IPS-20b (cell line): ENCODE measurements at regions not wholly inside any gene's neighbourhood (a gene's known extent, or its start where the extent isn't known, plus 50 kb on each side); places are given as distances from the start of the nearest gene placed in this dataset.

Source experiments
- H3K27ac ChIP-seq: one replicate; pipeline ENCODE4 v1.5.1; 2013; ENCODE audit warnings: low read length
- H3K27me3 ChIP-seq: 2 replicates; pipeline ENCODE4 v1.6.1; 2013; ENCODE audit warnings: mild to moderate bottlenecking, low read length, inconsistent platforms; ENCODE audit not compliant: insufficient read depth
- H3K36me3 ChIP-seq: 2 replicates; pipeline ENCODE4 v1.6.1; 2013; ENCODE audit warnings: low read depth, mild to moderate bottlenecking, inconsistent platforms, low read length, moderate library complexity; ENCODE audit not compliant: insufficient read depth
- H3K4me1 ChIP-seq: 2 replicates; pipeline ENCODE4 v1.6.1; 2013; ENCODE audit warnings: mild to moderate bottlenecking, control low read depth, inconsistent platforms, low read length, moderate library complexity; ENCODE audit not compliant: insufficient read depth
- H3K4me3 ChIP-seq: 2 replicates; pipeline ENCODE4 v1.5.1; 2013; ENCODE audit warnings: mild to moderate bottlenecking, low read length, inconsistent platforms
- H3K9ac ChIP-seq: 2 replicates; pipeline ENCODE4 v1.6.1; 2013; ENCODE audit warnings: low read depth, mild to moderate bottlenecking, inconsistent platforms, low read length, moderate library complexity
- H3K9me3 ChIP-seq: 2 replicates; pipeline ENCODE4 v1.6.1; 2013; ENCODE audit warnings: mild to moderate bottlenecking, low read depth, low read length, inconsistent platforms; ENCODE audit not compliant: insufficient read depth

GRCh38 chr5:13328316-13328715 is 616.2 kb downstream of the DNAH5 start:
- no peaks in the 10 kb centered on the region for H3K27me3 ChIP-seq
- H3K9me3 ChIP-seq: no peaks in the 10 kb centered on the region
- H3K9ac ChIP-seq: no peak overlapping the region
- H3K4me3 ChIP-seq: no peak overlapping the region
- no peak overlapping the region for H3K27ac ChIP-seq
- no peaks in the 10 kb centered on the region for H3K36me3 ChIP-seq
- no peaks in the 10 kb centered on the region for H3K4me1 ChIP-seq

- H3K9me3 ChIP-seq: no peaks in the 10 kb centered on the region
- no peak overlapping the region for H3K4me3 ChIP-seq
- no peaks in the 10 kb centered on the region for H3K27me3 ChIP-seq
- no peaks in the 10 kb centered on the region for H3K36me3 ChIP-seq
- H3K4me1 ChIP-seq: no peaks in the 10 kb centered on the region
- H3K9ac ChIP-seq: no peak overlapping the region
- H3K27ac ChIP-seq: no peak overlapping the region
Observed at GRCh38 chr5:13325765-13326164, 618.7 kb downstream of the DNAH5 start.

GRCh38 chr5:13322769-13323168 is 621.7 kb downstream of the DNAH5 start:
- no peak overlapping the region for H3K27ac ChIP-seq
- H3K4me3 ChIP-seq: no peak overlapping the region
- no peak overlapping the region for H3K9ac ChIP-seq
- no peaks in the 10 kb centered on the region for H3K4me1 ChIP-seq
- no peaks in the 10 kb centered on the region for H3K27me3 ChIP-seq
- no peaks in the 10 kb centered on the region for H3K9me3 ChIP-seq
- no peaks in the 10 kb centered on the region for H3K36me3 ChIP-seq

- Histone ChIP-seq H3K9me3 (no peaks in the 10 kb centered on the region; the same call in 1 of the 2 replicates), H3K27ac (no peak overlapping the region), H3K27me3 (no peaks in the 10 kb centered on the region), H3K4me1 (0 out of 2 replicates have a peak, but pooled peaks cover 3% of the 10 kb centered on the region), H3K9ac (no peak overlapping the region), H3K36me3 (no peaks in the 10 kb centered on the region), H3K4me3 (no peak overlapping the region)
Observed at GRCh38 chr5:13317654-13318053, 626.8 kb downstream of the DNAH5 start.

DNA sequence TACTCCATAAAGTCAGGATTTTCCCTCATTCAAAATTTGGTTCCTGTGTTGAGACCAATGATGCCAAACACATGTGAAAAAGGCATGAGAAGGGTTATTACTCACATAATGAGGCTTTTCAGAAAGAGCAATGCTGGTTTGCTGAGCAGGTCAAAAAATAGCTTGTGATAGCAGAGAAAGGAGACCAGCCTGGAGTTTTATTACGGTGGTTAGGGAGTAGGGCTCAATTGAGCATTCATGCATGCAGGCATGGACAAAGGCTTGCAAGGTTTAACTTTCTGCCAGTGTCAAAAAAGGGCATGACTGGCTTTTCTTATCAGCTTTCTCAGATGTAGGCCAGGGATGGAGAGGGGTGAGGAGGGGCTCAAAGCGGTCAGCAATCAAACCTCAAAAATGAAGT is 628.3 kb downstream of the DNAH5 start:
- H3K9ac ChIP-seq: no peak overlapping the region
- H3K27ac ChIP-seq: no peak overlapping the region
- no peaks in the 10 kb centered on the region; the same call in 1 of the 2 replicates for H3K9me3 ChIP-seq
- no peaks in the 10 kb centered on the region for H3K27me3 ChIP-seq
- no peak overlapping the region for H3K4me3 ChIP-seq
- H3K4me1 ChIP-seq: 0 out of 2 replicates have a peak, but pooled peaks cover 3% of the 10 kb centered on the region
- no peaks in the 10 kb centered on the region for H3K36me3 ChIP-seq

DNA sequence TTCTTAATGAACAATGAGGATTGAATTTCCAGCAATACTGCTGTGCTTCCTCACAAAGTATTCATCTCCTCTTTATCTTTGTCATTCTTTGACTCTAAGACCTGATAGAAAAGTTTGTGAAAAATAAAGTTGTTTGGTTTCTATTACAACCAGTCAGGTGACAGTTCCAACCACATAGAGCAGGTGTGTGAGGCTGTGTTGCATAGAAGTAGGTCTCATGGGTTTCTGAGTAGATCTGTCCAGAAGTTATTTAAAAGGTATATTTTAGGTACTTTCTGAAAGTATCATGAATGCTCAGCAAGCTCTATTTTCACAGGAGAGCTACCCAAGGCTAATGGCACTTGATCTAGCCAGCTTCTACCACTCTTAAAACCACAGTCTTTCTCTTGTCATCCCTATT is 637.0 kb downstream of the DNAH5 start:
- H3K36me3 ChIP-seq: no peaks in the 10 kb centered on the region
- H3K9me3 ChIP-seq: no peaks in the 10 kb centered on the region
- H3K4me1 ChIP-seq: no peaks in the 10 kb centered on the region
- H3K27me3 ChIP-seq: no peaks in the 10 kb centered on the region
- H3K4me3 ChIP-seq: no peak overlapping the region
- no peak overlapping the region for H3K27ac ChIP-seq
- no peak overlapping the region for H3K9ac ChIP-seq

DNA sequence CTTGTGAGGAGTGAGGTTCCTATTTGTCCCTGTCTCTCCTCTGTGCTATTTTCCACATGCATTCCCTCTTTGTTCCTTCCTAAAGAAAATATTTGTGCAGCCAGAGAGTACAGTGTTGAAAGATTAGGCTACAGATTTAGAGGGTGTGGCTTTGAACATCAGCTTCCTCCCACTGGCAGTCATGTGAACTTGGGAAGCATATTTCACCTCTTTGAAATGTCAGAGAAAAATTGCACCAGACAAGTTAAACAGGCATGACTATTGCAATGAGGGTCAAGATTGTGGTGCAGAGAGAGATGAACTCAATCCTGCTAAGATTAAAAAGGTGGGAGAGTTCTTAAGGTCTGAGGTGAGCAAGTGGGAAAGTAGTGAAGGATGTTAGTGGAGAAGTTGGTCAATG is 641.0 kb downstream of the DNAH5 start:
- H3K9ac ChIP-seq: no peak overlapping the region

GRCh38 chr5:13278811-13279210 is 665.7 kb downstream of the DNAH5 start:
- Histone ChIP-seq H3K9ac (no peak overlapping the region), H3K9me3 (no peaks in the 10 kb centered on the region), H3K4me3 (no peak overlapping the region), H3K27ac (no peak overlapping the region), H3K27me3 (no peaks in the 10 kb centered on the region), H3K36me3 (no peaks in the 10 kb centered on the region), H3K4me1 (no peaks in the 10 kb centered on the region)

More for the DNA sequence above, 641.0 kb downstream of the DNAH5 start:
- Histone ChIP-seq H3K4me3 (no peak overlapping the region), H3K36me3 (no peaks in the 10 kb centered on the region), H3K27me3 (no peaks in the 10 kb centered on the region), H3K27ac (no peak overlapping the region), H3K4me1 (no peaks in the 10 kb centered on the region), H3K9me3 (no peaks in the 10 kb centered on the region)

GRCh38 chr5:13278148-13278547 is 666.3 kb downstream of the DNAH5 start:
- no peak overlapping the region for H3K9ac ChIP-seq
- H3K4me1 ChIP-seq: no peaks in the 10 kb centered on the region
- no peaks in the 10 kb centered on the region for H3K27me3 ChIP-seq
- no peaks in the 10 kb centered on the region for H3K9me3 ChIP-seq
- no peak overlapping the region for H3K27ac ChIP-seq
- no peak overlapping the region for H3K4me3 ChIP-seq
- no peaks in the 10 kb centered on the region for H3K36me3 ChIP-seq

- no peak overlapping the region for H3K27ac ChIP-seq
- no peak overlapping the region for H3K4me3 ChIP-seq
- H3K4me1 ChIP-seq: no peaks in the 10 kb centered on the region
- no peak overlapping the region for H3K9ac ChIP-seq
- H3K27me3 ChIP-seq: no peaks in the 10 kb centered on the region
- no peaks in the 10 kb centered on the region for H3K36me3 ChIP-seq
- H3K9me3 ChIP-seq: no peaks in the 10 kb centered on the region
Observed at GRCh38 chr5:13276156-13276555, 668.3 kb downstream of the DNAH5 start.

- Histone ChIP-seq H3K4me1 (no peaks in the 10 kb centered on the region), H3K9ac (no peak overlapping the region), H3K27ac (no peak overlapping the region), H3K9me3 (no peaks in the 10 kb centered on the region), H3K36me3 (no peaks in the 10 kb centered on the region), H3K27me3 (no peaks in the 10 kb centered on the region), H3K4me3 (no peak overlapping the region)
Observed at GRCh38 chr5:13263701-13264100, 680.8 kb downstream of the DNAH5 start.

- Histone ChIP-seq H3K9me3 (no peaks in the 10 kb centered on the region), H3K27ac (no peak overlapping the region), H3K27me3 (no peaks in the 10 kb centered on the region), H3K9ac (no peak overlapping the region), H3K4me3 (no peak overlapping the region), H3K36me3 (no peaks in the 10 kb centered on the region), H3K4me1 (no peaks in the 10 kb centered on the region)
Observed at GRCh38 chr5:13253111-13253510, 691.4 kb downstream of the DNAH5 start.

DNA sequence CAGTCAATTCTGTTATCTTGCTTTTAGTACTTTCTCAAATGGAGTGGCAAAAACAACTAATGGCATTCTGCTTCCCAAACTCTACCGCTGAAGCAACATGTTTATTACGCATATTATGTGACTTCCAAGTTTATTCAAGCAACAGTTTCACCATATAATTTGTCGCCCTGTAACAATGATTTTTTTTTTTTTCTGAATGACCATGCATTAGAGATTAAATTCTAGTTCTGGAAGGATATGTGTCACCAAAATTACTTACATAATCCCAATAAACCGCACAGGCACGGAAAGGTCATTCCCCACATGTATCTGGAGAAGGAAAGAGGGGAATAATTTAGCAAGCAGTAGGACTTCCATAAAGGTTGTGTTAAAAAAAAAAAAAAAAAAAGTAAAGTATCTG is 691.8 kb downstream of the DNAH5 start:
- Histone ChIP-seq H3K36me3 (no peaks in the 10 kb centered on the region), H3K4me3 (no peak overlapping the region), H3K9ac (no peak overlapping the region), H3K27me3 (no peaks in the 10 kb centered on the region), H3K4me1 (no peaks in the 10 kb centered on the region), H3K9me3 (no peaks in the 10 kb centered on the region), H3K27ac (no peak overlapping the region)
